Ovary (tissue), 7 donors: ENCODE measurements at regions not wholly inside any gene's neighbourhood (a gene's known extent, or its start where the extent isn't known, plus 50 kb on each side); places are given as distances from the start of the nearest gene placed in this dataset.

Experiments used
- DNase-seq, 5 donors: peaks; one replicate each; pipeline ENCODE4 v3.0.0-alpha.2; 2019 to 2020
- H3K27ac ChIP-seq, 2 donors: fragments of 200-600 bp; one replicate each; pipeline versions ENCODE4 v1.5.1 to v1.8.0; 2019 to 2022
- H3K27me3 ChIP-seq: fragments of 200-600 bp; one replicate; pipeline ENCODE4 v1.8.0; 2022
- H3K36me3 ChIP-seq: fragments of 200-600 bp; sonication (generic); one replicate; pipeline ENCODE4 v1.5.1; 2019
- H3K4me1 ChIP-seq: one replicate; pipeline ENCODE4 v1.8.1; 2013; ENCODE audit warnings: mild to moderate bottlenecking, moderate library complexity; ENCODE audit not compliant: insufficient read depth
- H3K4me3 ChIP-seq: fragments of 200-600 bp; sonication (generic); one replicate; pipeline ENCODE4 v1.5.1; 2017
- H3K9me3 ChIP-seq, 2 donors: fragments of 200-600 bp in 1 of 2; sonication (generic) in 1 of 2; one replicate each; pipeline versions ENCODE4 v1.5.1 to v1.8.1; 2013 to 2019; ENCODE audit warnings: mild to moderate bottlenecking in 1 of 2, moderate library complexity in 1 of 2
- EP300 ChIP-seq: sonication (generic); formaldehyde crosslinking; IDR thresholded peaks from one replicate; pipeline ENCODE4 v1.6.1; 2017; ENCODE audit warnings: antibody characterized with exemption
- POLR2A ChIP-seq: fragments of 450-650 bp; IDR thresholded peaks from one replicate; pipeline ENCODE4 v1.6.1; 2017; ENCODE audit warnings: antibody characterized with exemption, mild to moderate bottlenecking, moderate library complexity
- WGBS, 3 donors: extraction: QIAGEN DNeasy Blood & Tissue Kit in 1 of 3; methylation state at CpG; one replicate each; pipeline versions ENCODE4 v1.1.5 to v1.1.7; 2013 to 2017; 5-methylcytosine and 5-hydroxymethylcytosine counted together
- intact Hi-C, 4 donors: fragments of 100-400 bp; cut with DNase I; formaldehyde crosslinking; loops; one replicate each; pipeline versions ENCODE4 v1.11.0 to v1.15.1; 2022 to 2023
- TF ChIP-seq, protein P1 (sequence below), 3 donors: fragments of 450-650 bp in 2 of 3; fragments of 200-600 bp in 1 of 3; IDR thresholded peaks; one replicate each; pipeline versions ENCODE4 v1.5.1 to v1.8.0; 2016 to 2022; ENCODE audit warnings: antibody characterized with exemption in 3 of 3, mild to moderate bottlenecking in 1 of 3
- donor health status: DM: no; HTN: no; CAD: no; lungs with moderate emphysema.
- donor health status: DM: no; HTN: no; CAD: no.
- donor health status: Bipolar disorder and iron deficiency.
- donor health status: DM: no; HTN: no; CAD: no.
- donor health status: DM: yes; HTN: yes; CAD: no.

DNA sequence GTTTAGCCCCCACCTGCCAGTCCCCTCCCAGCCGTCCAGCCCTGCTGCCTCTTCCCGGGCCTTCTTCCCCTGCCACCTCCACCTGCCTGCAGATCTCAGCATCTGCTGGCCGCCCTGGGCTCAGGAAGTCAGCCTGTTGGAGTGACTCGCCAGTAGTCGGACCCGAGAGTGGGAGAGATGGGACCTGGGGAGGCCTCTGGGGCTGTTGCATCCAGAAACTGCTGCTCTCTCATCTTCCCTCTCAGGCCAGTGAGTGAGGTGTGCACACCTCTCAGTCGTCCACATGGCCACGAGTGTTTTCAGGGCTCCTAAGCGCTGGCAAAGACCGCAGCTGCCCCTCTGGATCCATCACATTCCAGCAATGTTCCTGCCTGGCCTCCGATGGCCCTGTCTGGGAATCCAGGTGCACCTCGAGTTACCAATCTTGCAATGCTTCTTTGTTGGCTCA lies 151.8 kb upstream of the SOX1 start:
- H3K27me3 ChIP-seq: no peaks in the 10 kb centered on the region
- H3K4me3 ChIP-seq: no peak overlapping the region
- intact Hi-C loops: no loop called here
- DNase-seq: peak in 1 of 5 donors; percentile 15
- no peaks in the 10 kb centered on the region for H3K9me3 ChIP-seq
- TF ChIP-seq EP300 (no peak), POLR2A (no peak)
- TF ChIP-seq, protein P1, sequence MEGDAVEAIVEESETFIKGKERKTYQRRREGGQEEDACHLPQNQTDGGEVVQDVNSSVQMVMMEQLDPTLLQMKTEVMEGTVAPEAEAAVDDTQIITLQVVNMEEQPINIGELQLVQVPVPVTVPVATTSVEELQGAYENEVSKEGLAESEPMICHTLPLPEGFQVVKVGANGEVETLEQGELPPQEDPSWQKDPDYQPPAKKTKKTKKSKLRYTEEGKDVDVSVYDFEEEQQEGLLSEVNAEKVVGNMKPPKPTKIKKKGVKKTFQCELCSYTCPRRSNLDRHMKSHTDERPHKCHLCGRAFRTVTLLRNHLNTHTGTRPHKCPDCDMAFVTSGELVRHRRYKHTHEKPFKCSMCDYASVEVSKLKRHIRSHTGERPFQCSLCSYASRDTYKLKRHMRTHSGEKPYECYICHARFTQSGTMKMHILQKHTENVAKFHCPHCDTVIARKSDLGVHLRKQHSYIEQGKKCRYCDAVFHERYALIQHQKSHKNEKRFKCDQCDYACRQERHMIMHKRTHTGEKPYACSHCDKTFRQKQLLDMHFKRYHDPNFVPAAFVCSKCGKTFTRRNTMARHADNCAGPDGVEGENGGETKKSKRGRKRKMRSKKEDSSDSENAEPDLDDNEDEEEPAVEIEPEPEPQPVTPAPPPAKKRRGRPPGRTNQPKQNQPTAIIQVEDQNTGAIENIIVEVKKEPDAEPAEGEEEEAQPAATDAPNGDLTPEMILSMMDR (IDR thresholded peaks at IDR 0.05): no peak
- no peak overlapping the region for H3K27ac ChIP-seq
- H3K4me1 ChIP-seq: no peaks in the 10 kb centered on the region
- H3K36me3 ChIP-seq: no peaks in the 10 kb centered on the region
- WGBS, 3 donors: 66 to 82% (median 68%) methylated on average over 12 of the region's 12 CpGs

DNA sequence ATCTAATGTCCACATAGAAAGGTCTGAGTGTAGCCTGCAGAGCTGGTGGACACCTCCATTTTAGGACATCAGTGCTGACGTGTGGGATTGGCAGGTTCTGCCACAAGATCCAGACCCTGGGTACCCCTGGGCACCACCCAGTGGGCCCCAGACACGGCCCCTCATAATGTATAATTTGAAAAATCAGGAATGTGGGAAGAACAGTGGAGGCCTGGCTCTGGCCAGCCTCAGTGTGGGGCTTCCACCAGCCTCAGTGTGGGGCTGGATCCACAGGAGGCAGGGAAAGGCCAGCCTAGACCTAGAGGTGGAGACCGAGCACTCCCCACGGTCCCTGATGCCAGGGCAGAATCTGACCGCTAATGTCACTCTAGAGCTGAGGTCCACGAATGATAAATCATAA lies 150.7 kb upstream of the SOX1 start:
- intact Hi-C loops: no loop called here
- H3K27ac ChIP-seq: no peak overlapping the region
- H3K9me3 ChIP-seq: no peaks in the 10 kb centered on the region
- no peak for DNase-seq
- WGBS, 3 donors: 65 to 67% (median 66%) methylated on average over 6 of the region's 6 CpGs
- no peak overlapping the region for H3K4me3 ChIP-seq
- no peaks in the 10 kb centered on the region for H3K36me3 ChIP-seq
- no peaks in the 10 kb centered on the region for H3K4me1 ChIP-seq
- TF ChIP-seq EP300 (no peak), POLR2A (no peak)
- TF ChIP-seq, protein P1 (IDR thresholded peaks at IDR 0.05): no peak
- no peaks in the 10 kb centered on the region for H3K27me3 ChIP-seq

DNA sequence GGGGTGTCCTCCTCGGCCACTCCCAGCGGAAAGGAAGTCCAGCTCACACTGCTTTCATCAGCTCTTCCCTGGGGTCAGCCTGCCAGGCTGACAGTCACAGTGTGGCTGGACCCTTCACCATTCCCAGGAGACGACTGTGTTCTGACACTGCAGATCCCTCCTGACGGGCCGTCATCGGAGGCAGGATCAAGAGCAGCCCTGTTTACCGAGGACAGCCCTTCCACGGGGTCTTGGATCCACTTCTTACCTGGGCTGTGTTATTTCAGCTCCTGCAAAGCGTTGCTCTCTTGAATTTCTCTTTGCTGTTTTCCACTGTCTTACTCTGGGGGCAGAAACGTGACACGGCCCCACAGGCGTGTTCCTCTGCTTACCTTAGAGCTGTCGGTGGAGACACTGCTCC lies 149.9 kb upstream of the SOX1 start:
- H3K27ac ChIP-seq: no peak overlapping the region
- H3K9me3 ChIP-seq: no peaks in the 10 kb centered on the region
- WGBS, 3 donors: 78 to 84% (median 80%) methylated on average over 13 of the region's 13 CpGs
- H3K27me3 ChIP-seq: no peaks in the 10 kb centered on the region
- peak in 1 of 5 donors; percentile 12 for DNase-seq
- intact Hi-C loops: no loop called here
- H3K36me3 ChIP-seq: no peaks in the 10 kb centered on the region
- no peaks in the 10 kb centered on the region for H3K4me1 ChIP-seq
- TF ChIP-seq EP300: no peak
- TF ChIP-seq, protein P1 (IDR thresholded peaks at IDR 0.05): no peak
- no peak for TF ChIP-seq POLR2A
- no peak overlapping the region for H3K4me3 ChIP-seq

DNA sequence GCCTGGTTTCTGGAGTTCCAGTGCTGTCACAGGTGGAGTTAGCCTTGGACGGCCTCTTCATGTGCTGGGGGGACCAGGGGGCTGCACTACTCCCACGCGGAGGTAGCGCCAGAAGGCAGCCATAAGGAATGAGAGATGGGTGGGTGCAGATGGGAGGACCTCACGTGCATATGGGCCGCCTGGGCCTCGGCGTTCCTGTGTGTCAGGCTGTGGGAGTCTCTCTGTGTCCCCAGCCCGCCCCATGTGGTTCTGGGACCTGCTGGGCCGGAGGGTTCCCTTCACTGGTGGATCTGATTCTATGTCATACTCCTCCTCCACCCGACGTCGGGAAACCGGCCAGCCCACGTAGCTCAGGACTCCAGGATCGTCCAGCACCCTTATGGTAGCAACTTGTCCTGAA lies 149.0 kb upstream of the SOX1 start:
- H3K4me1 ChIP-seq: no peaks in the 10 kb centered on the region
- H3K36me3 ChIP-seq: no peaks in the 10 kb centered on the region
- H3K4me3 ChIP-seq: no peak overlapping the region
- no peaks in the 10 kb centered on the region for H3K9me3 ChIP-seq
- intact Hi-C loops: no loop called here
- H3K27ac ChIP-seq: no peak overlapping the region
- no peaks in the 10 kb centered on the region for H3K27me3 ChIP-seq
- peak in 1 of 5 donors; percentile 12 for DNase-seq
- TF ChIP-seq EP300: no peak
- TF ChIP-seq POLR2A: no peak
- TF ChIP-seq, protein P1 (IDR thresholded peaks at IDR 0.05): no peak
- WGBS, 3 donors: 64 to 78% (median 71%) methylated on average over 16 of the region's 16 CpGs

DNA sequence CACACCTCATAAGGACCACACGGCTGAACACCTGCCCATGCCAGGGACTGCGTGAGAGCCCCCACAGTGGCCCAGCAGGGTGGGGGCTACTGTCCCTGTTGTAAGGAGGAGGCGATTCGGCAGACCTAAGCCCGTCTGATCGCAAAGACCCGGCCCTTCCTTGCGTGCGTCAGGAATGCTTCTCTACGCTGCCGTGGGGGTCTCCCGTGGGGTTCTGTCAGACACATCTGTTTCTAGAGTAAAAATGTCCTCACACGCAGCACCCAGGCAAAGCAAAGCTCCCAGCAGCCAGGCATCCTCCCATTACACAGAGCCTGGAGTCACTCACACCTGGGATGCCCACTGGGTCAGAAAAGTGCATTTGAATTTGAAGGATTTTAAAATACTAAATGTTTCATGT lies 147.7 kb upstream of the SOX1 start:
- Histone ChIP-seq H3K27me3 (no peaks in the 10 kb centered on the region), H3K36me3 (no peaks in the 10 kb centered on the region), H3K9me3 (no peaks in the 10 kb centered on the region), H3K4me1 (no peaks in the 10 kb centered on the region), H3K27ac (no peak overlapping the region), H3K4me3 (no peak overlapping the region)
- WGBS, 3 donors: 84 to 95% (median 85%) methylated on average over 13 of the region's 13 CpGs
- TF ChIP-seq EP300: no peak
- no peak for TF ChIP-seq POLR2A
- TF ChIP-seq, protein P1 (IDR thresholded peaks at IDR 0.05): no peak
- intact Hi-C loops: no loop called here
- peak in 1 of 5 donors; percentile 9 for DNase-seq
